Nephron progenitor cell (in vitro differentiated cells): ENCODE measurements at regions not wholly inside any gene's neighbourhood (a gene's known extent, or its start where the extent isn't known, plus 50 kb on each side); places are given as distances from the start of the nearest gene placed in this dataset.
A peak's percentile ranks its signal among the peaks of the same experiment; 100 is the strongest.

Experiments
- DNase-seq: peaks from one replicate; pipeline ENCODE4 v3.0.0; 2021
- H3K27ac Mint-ChIP-seq: 2 replicates; pipeline ENCODE4 v1.8.0; 2021; ENCODE audit warnings: mild to moderate bottlenecking, moderate library complexity, mixed read lengths
- H3K27me3 Mint-ChIP-seq: 2 replicates; pipeline ENCODE4 v1.8.0; 2021; ENCODE audit warnings: mild to moderate bottlenecking, low read depth, mixed read lengths; ENCODE audit not compliant: poor library complexity
- H3K36me3 Mint-ChIP-seq: 2 replicates; pipeline ENCODE4 v1.8.0; 2021; ENCODE audit warnings: low read depth, mixed read lengths
- H3K4me1 Mint-ChIP-seq: 2 replicates; pipeline ENCODE4 v1.8.0; 2021; ENCODE audit warnings: mixed read lengths
- H3K4me3 Mint-ChIP-seq: 2 replicates; pipeline ENCODE4 v1.8.0; 2021; ENCODE audit warnings: mild to moderate bottlenecking, moderate library complexity, mixed read lengths
- H3K9me3 Mint-ChIP-seq: 2 replicates; pipeline ENCODE4 v1.8.0; 2021; ENCODE audit warnings: mild to moderate bottlenecking, moderate library complexity, mixed read lengths
- TF ChIP-seq, protein P1 (sequence below): fragments of 200-600 bp; sonication (generic); IDR thresholded peaks from 2 replicates; pipeline ENCODE4 v1.5.0; 2021; ENCODE audit warnings: antibody characterized with exemption

DNA sequence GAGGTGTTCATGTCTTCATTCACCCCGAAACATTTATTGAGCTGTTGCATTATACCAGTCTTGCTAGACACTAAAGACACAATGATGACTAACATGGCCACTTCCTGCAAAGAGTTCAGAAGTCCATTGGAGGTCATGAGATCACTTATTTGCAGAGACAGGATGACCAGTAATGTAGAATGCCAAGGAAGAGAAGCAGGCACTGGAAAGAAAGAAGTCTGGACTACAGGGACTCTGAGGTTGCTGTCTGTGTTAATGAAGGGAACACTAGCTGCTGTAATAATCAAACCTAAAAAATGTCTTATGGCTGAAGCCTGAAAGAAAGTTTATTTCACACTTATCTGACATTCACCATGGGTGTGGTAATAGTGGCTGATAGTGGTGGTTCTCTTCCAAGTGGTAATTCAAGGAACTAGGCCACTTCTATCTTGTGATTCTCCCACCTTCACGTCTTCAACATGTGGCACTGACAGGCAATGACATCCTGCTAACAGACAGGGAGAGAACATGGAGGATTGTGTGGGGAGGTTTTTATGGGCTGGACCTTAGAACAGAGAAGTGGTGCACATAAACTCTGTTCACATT, 89.2 kb upstream of the MKLN1 start:
- Mint-ChIP-seq H3K4me3 (no peak overlapping the region), H3K4me1 (no peaks in the 10 kb centered on the region), H3K27ac (no peak overlapping the region), H3K9me3 (no peaks in the 10 kb centered on the region), H3K36me3 (no peaks in the 10 kb centered on the region), H3K27me3 (peaks cover 5% of the 10 kb centered on the region)
- TF ChIP-seq, protein P1, sequence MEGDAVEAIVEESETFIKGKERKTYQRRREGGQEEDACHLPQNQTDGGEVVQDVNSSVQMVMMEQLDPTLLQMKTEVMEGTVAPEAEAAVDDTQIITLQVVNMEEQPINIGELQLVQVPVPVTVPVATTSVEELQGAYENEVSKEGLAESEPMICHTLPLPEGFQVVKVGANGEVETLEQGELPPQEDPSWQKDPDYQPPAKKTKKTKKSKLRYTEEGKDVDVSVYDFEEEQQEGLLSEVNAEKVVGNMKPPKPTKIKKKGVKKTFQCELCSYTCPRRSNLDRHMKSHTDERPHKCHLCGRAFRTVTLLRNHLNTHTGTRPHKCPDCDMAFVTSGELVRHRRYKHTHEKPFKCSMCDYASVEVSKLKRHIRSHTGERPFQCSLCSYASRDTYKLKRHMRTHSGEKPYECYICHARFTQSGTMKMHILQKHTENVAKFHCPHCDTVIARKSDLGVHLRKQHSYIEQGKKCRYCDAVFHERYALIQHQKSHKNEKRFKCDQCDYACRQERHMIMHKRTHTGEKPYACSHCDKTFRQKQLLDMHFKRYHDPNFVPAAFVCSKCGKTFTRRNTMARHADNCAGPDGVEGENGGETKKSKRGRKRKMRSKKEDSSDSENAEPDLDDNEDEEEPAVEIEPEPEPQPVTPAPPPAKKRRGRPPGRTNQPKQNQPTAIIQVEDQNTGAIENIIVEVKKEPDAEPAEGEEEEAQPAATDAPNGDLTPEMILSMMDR = no peak
- no peak for DNase-seq

DNA sequence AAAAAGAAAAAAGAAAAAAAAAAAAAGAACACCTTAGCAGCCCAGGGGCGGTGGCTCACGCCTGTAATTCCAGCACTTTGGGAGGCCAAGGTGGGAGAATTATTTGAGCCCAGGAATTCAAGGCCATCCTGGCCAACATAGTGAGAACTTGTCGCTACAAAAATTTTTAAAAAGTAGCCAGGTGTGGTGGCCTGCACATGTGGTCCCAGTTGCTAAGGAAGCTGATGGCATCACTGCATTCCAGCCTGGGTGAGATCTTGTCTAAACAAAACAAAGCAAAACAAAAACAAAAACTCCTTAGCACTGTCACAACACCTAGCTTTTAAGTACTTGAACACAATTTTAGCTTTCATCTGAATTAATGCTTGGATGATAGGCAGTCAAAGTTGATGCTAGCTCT, 86.3 kb upstream of the MKLN1 start:
- Mint-ChIP-seq H3K36me3 (no peaks in the 10 kb centered on the region), H3K9me3 (no peaks in the 10 kb centered on the region), H3K27me3 (peaks cover 11% of the 10 kb centered on the region), H3K4me1 (no peaks in the 10 kb centered on the region), H3K4me3 (no peak overlapping the region), H3K27ac (no peak overlapping the region)
- TF ChIP-seq, protein P1 = no peak
- no peak for DNase-seq

DNA sequence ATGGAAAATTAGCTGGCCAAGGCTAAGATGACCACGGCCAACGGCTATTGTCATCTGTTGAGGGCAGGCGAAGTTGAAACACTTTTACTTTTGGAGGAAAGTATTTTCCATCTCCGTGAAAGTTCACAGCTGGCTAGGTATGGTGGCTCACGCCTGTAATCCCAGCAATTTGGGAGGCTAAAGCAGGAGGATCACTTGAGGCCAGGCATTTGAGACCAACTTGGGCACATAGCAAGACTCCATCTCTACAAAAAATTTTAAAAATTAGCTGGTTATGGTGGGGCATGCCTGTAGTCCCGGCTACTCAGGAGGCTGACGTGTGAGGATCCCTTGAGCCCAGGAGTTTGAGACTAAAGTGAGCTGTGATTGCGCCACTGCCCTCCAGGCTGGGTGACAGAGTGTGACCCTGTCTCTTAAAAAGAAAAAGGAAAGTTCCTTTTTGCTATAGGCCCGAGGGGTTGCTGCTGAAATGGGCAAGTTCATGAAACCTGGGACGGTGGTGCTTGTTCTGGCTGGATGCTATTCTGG, 85.5 kb upstream of the MKLN1 start:
- no peak for DNase-seq
- H3K4me1 Mint-ChIP-seq = no peaks in the 10 kb centered on the region
- H3K36me3 Mint-ChIP-seq = no peaks in the 10 kb centered on the region
- TF ChIP-seq, protein P1 = no peak
- peaks cover 6% of the 10 kb centered on the region for H3K27me3 Mint-ChIP-seq
- H3K9me3 Mint-ChIP-seq = no peaks in the 10 kb centered on the region
- H3K27ac Mint-ChIP-seq = no peak overlapping the region
- no peak overlapping the region for H3K4me3 Mint-ChIP-seq

DNA sequence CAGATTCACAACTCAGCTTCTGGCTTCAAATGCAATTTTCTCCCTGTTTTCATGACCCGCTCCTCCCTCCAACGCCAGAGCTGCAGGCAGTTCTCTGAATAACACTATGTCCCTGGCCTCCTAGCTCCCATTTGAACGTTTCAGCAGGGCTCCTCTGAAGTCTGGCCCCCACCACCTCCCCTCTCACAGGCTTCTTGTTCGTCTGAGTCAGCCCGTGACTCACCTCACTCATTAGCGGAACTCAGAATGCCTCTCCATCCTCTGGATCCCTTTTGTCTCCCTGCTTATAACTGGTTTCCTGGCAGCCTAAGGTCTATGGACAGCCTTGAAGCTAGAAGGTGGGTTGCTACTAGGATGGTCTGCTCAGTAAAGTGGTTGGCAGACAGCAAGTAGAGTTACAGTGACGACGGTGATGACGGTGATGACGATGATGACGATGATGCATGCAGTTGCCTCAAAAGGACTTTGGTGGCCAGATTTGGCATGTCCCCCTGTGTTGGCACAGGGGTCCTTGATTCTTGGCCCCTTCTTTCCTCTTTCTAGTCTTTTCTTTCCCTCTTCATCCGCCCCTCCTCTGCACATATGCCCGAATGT, 83.3 kb upstream of the MKLN1 start:
- H3K27ac Mint-ChIP-seq = no peak overlapping the region
- DNase-seq = no peak
- H3K4me1 Mint-ChIP-seq = peaks cover 8% of the 10 kb centered on the region
- H3K27me3 Mint-ChIP-seq = peaks cover 6% of the 10 kb centered on the region
- no peak overlapping the region for H3K4me3 Mint-ChIP-seq
- H3K9me3 Mint-ChIP-seq = no peaks in the 10 kb centered on the region
- H3K36me3 Mint-ChIP-seq = no peaks in the 10 kb centered on the region
- TF ChIP-seq, protein P1 = no peak

DNA sequence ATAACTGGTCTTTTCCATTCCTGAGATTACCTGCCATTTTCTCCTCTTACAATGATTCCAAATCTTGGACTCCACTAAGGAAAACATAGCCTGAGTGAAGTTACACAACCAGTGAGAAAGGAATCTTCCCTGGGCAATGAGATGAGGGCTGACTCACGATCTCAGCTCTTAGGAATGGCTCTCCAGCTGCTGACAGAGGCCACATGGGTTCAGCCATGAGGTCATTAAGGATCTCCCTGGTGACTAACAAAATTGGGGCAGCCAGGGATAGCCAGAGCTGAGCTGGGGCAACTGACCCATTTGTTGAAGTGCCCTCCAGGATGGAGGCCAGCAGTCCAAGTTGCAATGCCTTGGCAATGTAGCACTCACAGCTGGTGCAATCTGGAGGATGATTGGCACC, 78.7 kb upstream of the MKLN1 start:
- H3K27ac Mint-ChIP-seq = peak overlapping the region; percentile 14
- peaks cover 6% of the 10 kb centered on the region for H3K36me3 Mint-ChIP-seq
- peaks cover 21% of the 10 kb centered on the region for H3K4me1 Mint-ChIP-seq
- H3K27me3 Mint-ChIP-seq = peaks cover 6% of the 10 kb centered on the region
- TF ChIP-seq, protein P1 = no peak
- DNase-seq = no peak
- no peak overlapping the region for H3K4me3 Mint-ChIP-seq
- H3K9me3 Mint-ChIP-seq = peaks cover 24% of the 10 kb centered on the region

DNA sequence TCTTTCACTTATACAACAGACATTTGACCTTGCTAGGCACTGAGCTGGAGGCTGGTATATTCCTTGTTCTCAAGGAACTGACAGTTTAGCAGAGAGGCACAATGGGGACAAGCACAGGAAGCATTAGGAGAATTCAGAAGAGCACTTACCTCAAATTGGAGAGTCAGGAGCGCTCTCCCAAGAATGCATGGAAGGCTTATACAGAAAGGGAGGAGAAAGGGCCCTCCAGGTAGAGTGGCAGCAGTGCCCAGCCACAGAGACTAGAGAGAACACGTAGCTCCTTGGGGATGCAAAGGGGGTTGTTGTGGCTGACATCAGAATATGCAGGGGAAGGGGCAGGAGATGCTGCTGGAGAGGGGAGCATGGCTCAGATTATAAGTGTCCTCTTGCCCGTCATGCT, 78.2 kb upstream of the MKLN1 start:
- no peak overlapping the region for H3K4me3 Mint-ChIP-seq
- H3K27ac Mint-ChIP-seq = no peak overlapping the region
- peaks cover 29% of the 10 kb centered on the region for H3K9me3 Mint-ChIP-seq
- DNase-seq = no peak
- peaks cover 11% of the 10 kb centered on the region for H3K36me3 Mint-ChIP-seq
- H3K4me1 Mint-ChIP-seq = peaks cover 21% of the 10 kb centered on the region
- peaks cover 4% of the 10 kb centered on the region for H3K27me3 Mint-ChIP-seq
- TF ChIP-seq, protein P1 = no peak
